ENCODE measurements at regions not wholly inside any gene's neighbourhood (a gene's known extent, or its start where the extent isn't known, plus 50 kb on each side); places are given as distances from the start of the nearest gene placed in this dataset.
"Not testable (repeated sequence)": the region's sequence is repeated elsewhere in the genome, so short reads cannot be mapped to it uniquely, and the experiment has no call there.

GRCh38 chr5:89313804-89314588 lies 431.0 kb upstream of the MEF2C start:
- DNase-seq, result no peak

GRCh38 chr5:89313044-89313443 lies 430.1 kb upstream of the MEF2C start:
- DNase-seq, result no peak

GRCh38 chr5:89309268-89309667 lies 426.3 kb upstream of the MEF2C start:
- no peak for DNase-seq

- DNase-seq, result no peak
These were observed 425.6 kb upstream of the MEF2C start for GRCh38 chr5:89308606-89309040.

GRCh38 chr5:89307972-89308371 lies 425.0 kb upstream of the MEF2C start:
- no peak for DNase-seq

- not testable (repeated sequence) for DNase-seq
These were observed 424.2 kb upstream of the MEF2C start for GRCh38 chr5:89307141-89307540.

GRCh38 chr5:89303033-89303480 lies 420.1 kb upstream of the MEF2C start:
- DNase-seq, result no peak

- no peak for DNase-seq
These were observed 419.3 kb upstream of the MEF2C start for GRCh38 chr5:89302102-89302891.

- no peak for DNase-seq
These were observed 418.5 kb upstream of the MEF2C start for GRCh38 chr5:89301321-89302025.

GRCh38 chr5:89300426-89300970 lies 417.5 kb upstream of the MEF2C start:
- DNase-seq, result no peak

GRCh38 chr5:89299998-89300397 lies 417.0 kb upstream of the MEF2C start:
- no peak for DNase-seq

- no peak for DNase-seq
These were observed 414.1 kb upstream of the MEF2C start for GRCh38 chr5:89297066-89297465.

- DNase-seq, result no peak
These were observed 410.8 kb upstream of the MEF2C start for GRCh38 chr5:89293810-89294209.

GRCh38 chr5:89292487-89292886 lies 409.5 kb upstream of the MEF2C start:
- DNase-seq, result no peak

- DNase-seq, result no peak
These were observed 406.6 kb upstream of the MEF2C start for GRCh38 chr5:89289604-89290003.

- no peak for DNase-seq
These were observed 405.0 kb upstream of the MEF2C start for GRCh38 chr5:89287964-89288363.

- DNase-seq, result no peak
These were observed 403.3 kb upstream of the MEF2C start for GRCh38 chr5:89286320-89286719.

GRCh38 chr5:89283728-89284493 lies 400.9 kb upstream of the MEF2C start:
- no peak for DNase-seq

- no peak for DNase-seq
These were observed 399.8 kb upstream of the MEF2C start for GRCh38 chr5:89282554-89283510.

- DNase-seq, result no peak
These were observed 399.0 kb upstream of the MEF2C start for GRCh38 chr5:89281766-89282553.
